ENCODE measurements at regions not wholly inside any gene's neighbourhood (a gene's known extent, or its start where the extent isn't known, plus 50 kb on each side); places are given as distances from the start of the nearest gene placed in this dataset.
"Not testable (repeated sequence)": the region's sequence is repeated elsewhere in the genome, so short reads cannot be mapped to it uniquely, and the experiment has no call there.

- DNase-seq (ENCODE audit: low spot score, unreplicated experiment): no peak
- TF ChIP-seq CTCF (IDR thresholded peaks at IDR 0.05; ENCODE audit: unreplicated experiment): no peak
- Mint-ChIP-seq H3K9me3 (ENCODE audit: low read depth) (no peaks in the 10 kb centered on the region), H3K27ac (no peak overlapping the region), H3K4me3 (ENCODE audit: low read depth) (no peak overlapping the region), H3K4me1 (ENCODE audit: low read depth) (no peaks in the 10 kb centered on the region), H3K36me3 (ENCODE audit: insufficient read depth) (no peaks in the 10 kb centered on the region), H3K27me3 (no peaks in the 10 kb centered on the region)
Observed at GRCh38 chr13:108049211-108049610, 166.1 kb downstream of the LIG4 start.

- no peak overlapping the region for H3K27ac Mint-ChIP-seq
- no peak overlapping the region for H3K4me3 Mint-ChIP-seq (ENCODE audit: low read depth)
- H3K9me3 Mint-ChIP-seq (ENCODE audit: low read depth): no peaks in the 10 kb centered on the region
- DNase-seq (ENCODE audit: low spot score, unreplicated experiment): no peak
- H3K27me3 Mint-ChIP-seq: no peaks in the 10 kb centered on the region
- TF ChIP-seq CTCF (IDR thresholded peaks at IDR 0.05; ENCODE audit: unreplicated experiment): no peak
- H3K4me1 Mint-ChIP-seq (ENCODE audit: low read depth): no peaks in the 10 kb centered on the region
- H3K36me3 Mint-ChIP-seq (ENCODE audit: insufficient read depth): no peaks in the 10 kb centered on the region
Observed at GRCh38 chr13:108044954-108045353, 170.4 kb downstream of the LIG4 start.

- not testable (repeated sequence) for H3K4me1 Mint-ChIP-seq (ENCODE audit: low read depth); DNase-seq (ENCODE audit: low spot score, unreplicated experiment); H3K36me3 Mint-ChIP-seq (ENCODE audit: insufficient read depth); H3K27me3 Mint-ChIP-seq; H3K9me3 Mint-ChIP-seq (ENCODE audit: low read depth); H3K27ac Mint-ChIP-seq; H3K4me3 Mint-ChIP-seq (ENCODE audit: low read depth)
Observed at GRCh38 chr13:108042866-108043265, 172.5 kb downstream of the LIG4 start.

GRCh38 chr13:108037348-108037747, 178.0 kb downstream of the LIG4 start:
- Mint-ChIP-seq H3K27me3 (no peaks in the 10 kb centered on the region), H3K36me3 (ENCODE audit: insufficient read depth) (no peaks in the 10 kb centered on the region), H3K4me1 (ENCODE audit: low read depth) (peaks cover 2% of the 10 kb centered on the region), H3K27ac (no peak overlapping the region), H3K9me3 (ENCODE audit: low read depth) (no peaks in the 10 kb centered on the region), H3K4me3 (ENCODE audit: low read depth) (no peak overlapping the region)
- DNase-seq (ENCODE audit: low spot score, unreplicated experiment): no peak
- TF ChIP-seq CTCF (IDR thresholded peaks at IDR 0.05; ENCODE audit: unreplicated experiment): no peak

GRCh38 chr13:108036411-108036932, 178.9 kb downstream of the LIG4 start:
- TF ChIP-seq CTCF (IDR thresholded peaks at IDR 0.05; ENCODE audit: unreplicated experiment): no peak
- Mint-ChIP-seq H3K4me3 (ENCODE audit: low read depth) (no peak overlapping the region), H3K36me3 (ENCODE audit: insufficient read depth) (no peaks in the 10 kb centered on the region)

GRCh38 chr13:108034909-108035410, 180.4 kb downstream of the LIG4 start:
- no peak overlapping the region for H3K4me3 Mint-ChIP-seq (ENCODE audit: low read depth)
- DNase-seq (ENCODE audit: low spot score, unreplicated experiment): no peak
- H3K9me3 Mint-ChIP-seq (ENCODE audit: low read depth): no peaks in the 10 kb centered on the region
- TF ChIP-seq CTCF (IDR thresholded peaks at IDR 0.05; ENCODE audit: unreplicated experiment): no peak
- no peak overlapping the region for H3K27ac Mint-ChIP-seq
- no peaks in the 10 kb centered on the region for H3K27me3 Mint-ChIP-seq
- peaks cover 2% of the 10 kb centered on the region for H3K4me1 Mint-ChIP-seq (ENCODE audit: low read depth)
- no peaks in the 10 kb centered on the region for H3K36me3 Mint-ChIP-seq (ENCODE audit: insufficient read depth)

More at GRCh38 chr13:108036411-108036932, 178.9 kb downstream of the LIG4 start:
- H3K27ac Mint-ChIP-seq: no peak overlapping the region
- H3K9me3 Mint-ChIP-seq (ENCODE audit: low read depth): no peaks in the 10 kb centered on the region
- no peaks in the 10 kb centered on the region for H3K27me3 Mint-ChIP-seq
- no peak for DNase-seq (ENCODE audit: low spot score, unreplicated experiment)
- H3K4me1 Mint-ChIP-seq (ENCODE audit: low read depth): peaks cover 2% of the 10 kb centered on the region

Data from progenitor cell of endocrine pancreas (in vitro differentiated cells).